Mesodermal cell (in vitro differentiated cells): ENCODE measurements at regions not wholly inside any gene's neighbourhood (a gene's known extent, or its start where the extent isn't known, plus 50 kb on each side); places are given as distances from the start of the nearest gene placed in this dataset.
"Not testable (repeated sequence)": the region's sequence is repeated elsewhere in the genome, so short reads cannot be mapped to it uniquely, and the experiment has no call there.

Experiments used
- H3K27ac ChIP-seq: 2 replicates; pipeline ENCODE4 v1.7.0; 2013; ENCODE audit warnings: mild to moderate bottlenecking, low read depth, low read length, moderate library complexity; ENCODE audit not compliant: severe bottlenecking
- H3K36me3 ChIP-seq: 2 replicates; pipeline ENCODE4 v1.7.1; 2013; ENCODE audit warnings: mild to moderate bottlenecking, low read length, moderate library complexity; ENCODE audit not compliant: control insufficient read depth, insufficient read depth
- H3K4me1 ChIP-seq: one replicate; pipeline ENCODE4 v1.7.1; 2013; ENCODE audit warnings: mild to moderate bottlenecking, low read length; ENCODE audit not compliant: insufficient read depth, control insufficient read depth, poor library complexity, severe bottlenecking
- H3K4me3 ChIP-seq: 2 replicates; pipeline ENCODE4 v1.7.0; 2013; ENCODE audit warnings: low read length, control low read depth, mild to moderate bottlenecking; ENCODE audit not compliant: insufficient read depth, poor library complexity, severe bottlenecking; ENCODE audit errors: extremely low read depth
- H3K9me3 ChIP-seq: 2 replicates; pipeline ENCODE4 v1.7.1; 2013; ENCODE audit warnings: mild to moderate bottlenecking, low read length, moderate library complexity; ENCODE audit not compliant: control insufficient read depth
- WGBS, 2 experiments: methylation state at CpG; one replicate each; pipeline ENCODE4 v1.1.5; 2013; ENCODE audit warnings: missing lambda C conversion rate in 2 of 2; ENCODE audit not compliant: insufficient coverage in 2 of 2; 5-methylcytosine and 5-hydroxymethylcytosine counted together

GRCh38 chr2:37742286-37742685 is 70.8 kb upstream of the CDC42EP3 start:
- Histone ChIP-seq H3K4me3 (no peak overlapping the region), H3K27ac (no peak overlapping the region), H3K4me1 (peaks cover 2% of the 10 kb centered on the region), H3K9me3 (no peaks in the 10 kb centered on the region), H3K36me3 (no peaks in the 10 kb centered on the region)
- WGBS, 2 experiments = 85 to 91% methylated on average over 3 of the region's 4 CpGs

- Histone ChIP-seq H3K9me3 (no peaks in the 10 kb centered on the region), H3K4me1 (peaks cover 2% of the 10 kb centered on the region), H3K36me3 (no peaks in the 10 kb centered on the region), H3K4me3 (no peak overlapping the region), H3K27ac (no peak overlapping the region)
- WGBS, 2 experiments = 100% methylated on average over 1 of the region's 3 CpGs; no CpG with 5 or more reads in 1 of the 2 experiments
Observed at GRCh38 chr2:37744010-37744409, 72.6 kb upstream of the CDC42EP3 start.

- not testable (repeated sequence) for H3K4me3 ChIP-seq, H3K36me3 ChIP-seq, H3K27ac ChIP-seq, H3K9me3 ChIP-seq, H3K4me1 ChIP-seq
Observed at GRCh38 chr2:37744961-37745360, 73.5 kb upstream of the CDC42EP3 start.

GRCh38 chr2:37746011-37746410 is 74.6 kb upstream of the CDC42EP3 start:
- H3K9me3 ChIP-seq, H3K27ac ChIP-seq, H3K36me3 ChIP-seq, H3K4me1 ChIP-seq, H3K4me3 ChIP-seq: not testable (repeated sequence)
- no CpG with 5 or more reads among the region's 1 CpG for WGBS, 2 experiments

- WGBS, 2 experiments = 92% methylated on average over 2 of the region's 3 CpGs; no CpG with 5 or more reads in 1 of the 2 experiments
- no peaks in the 10 kb centered on the region for H3K36me3 ChIP-seq
- H3K27ac ChIP-seq = no peak overlapping the region
- no peaks in the 10 kb centered on the region for H3K9me3 ChIP-seq
- H3K4me3 ChIP-seq = no peak overlapping the region
- H3K4me1 ChIP-seq = peaks cover 2% of the 10 kb centered on the region
Observed at GRCh38 chr2:37746883-37747282, 75.4 kb upstream of the CDC42EP3 start.

GRCh38 chr2:37748541-37748940 is 77.1 kb upstream of the CDC42EP3 start:
- Histone ChIP-seq H3K4me3 (no peak overlapping the region), H3K4me1 (no peaks in the 10 kb centered on the region), H3K27ac (no peak overlapping the region), H3K9me3 (no peaks in the 10 kb centered on the region), H3K36me3 (no peaks in the 10 kb centered on the region)
- 79 to 100% methylated on average over 3 to 4 of the region's 4 CpGs for WGBS, 2 experiments

- not testable (repeated sequence) for H3K4me1 ChIP-seq, H3K36me3 ChIP-seq, H3K4me3 ChIP-seq, H3K9me3 ChIP-seq, H3K27ac ChIP-seq
Observed at GRCh38 chr2:37750286-37750685, 78.8 kb upstream of the CDC42EP3 start.

- H3K4me3 ChIP-seq = no peak overlapping the region
- no peaks in the 10 kb centered on the region for H3K4me1 ChIP-seq
- no peak overlapping the region for H3K27ac ChIP-seq
- H3K9me3 ChIP-seq = no peaks in the 10 kb centered on the region
- no CpG with 5 or more reads among the region's 4 CpGs for WGBS, 2 experiments
- no peaks in the 10 kb centered on the region for H3K36me3 ChIP-seq
Observed at GRCh38 chr2:37752766-37753165, 81.3 kb upstream of the CDC42EP3 start.

GRCh38 chr2:37753758-37754157 is 82.3 kb upstream of the CDC42EP3 start:
- Histone ChIP-seq H3K9me3 (no peaks in the 10 kb centered on the region), H3K4me1 (no peaks in the 10 kb centered on the region), H3K36me3 (no peaks in the 10 kb centered on the region), H3K27ac (no peak overlapping the region), H3K4me3 (no peak overlapping the region)
- WGBS, 2 experiments = 89 to 100% methylated on average over 2 to 5 of the region's 8 CpGs

GRCh38 chr2:37755961-37756559 is 84.6 kb upstream of the CDC42EP3 start:
- 100% methylated on average over 1 of the region's 1 CpG for WGBS, 2 experiments

GRCh38 chr2:37757456-37757855 is 86.0 kb upstream of the CDC42EP3 start:
- H3K36me3 ChIP-seq, H3K4me3 ChIP-seq, H3K4me1 ChIP-seq, H3K9me3 ChIP-seq, H3K27ac ChIP-seq: not testable (repeated sequence)

More at GRCh38 chr2:37755961-37756559, 84.6 kb upstream of the CDC42EP3 start:
- not testable (repeated sequence) for H3K4me1 ChIP-seq, H3K9me3 ChIP-seq, H3K36me3 ChIP-seq, H3K27ac ChIP-seq, H3K4me3 ChIP-seq
